ENCODE measurements at regions not wholly inside any gene's neighbourhood (a gene's known extent, or its start where the extent isn't known, plus 50 kb on each side); places are given as distances from the start of the nearest gene placed in this dataset.

DNA sequence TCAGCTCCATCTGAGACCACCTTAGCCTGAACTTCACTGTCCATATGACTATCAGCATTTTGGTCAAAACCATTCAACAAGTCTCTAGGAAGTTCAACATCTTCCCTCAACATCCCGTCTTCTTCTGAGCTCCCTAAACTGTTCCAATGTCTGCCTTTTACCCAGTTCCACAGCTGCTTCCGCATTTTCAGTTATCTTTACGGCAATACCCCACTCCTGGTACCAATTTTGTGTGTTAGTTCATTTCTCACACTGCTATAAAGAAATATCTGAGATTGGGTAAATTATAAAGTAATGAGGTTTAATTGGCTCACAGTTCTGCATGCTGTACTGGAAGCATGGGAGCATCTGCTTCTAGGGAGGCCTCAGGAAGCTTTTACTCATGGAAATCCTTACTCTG is 771.2 kb downstream of the SLITRK6 start:
- no peaks in the 10 kb centered on the region for H3K79me2 ChIP-seq (ENCODE audit: insufficient read depth)
- no peaks in the 10 kb centered on the region for H3K9me3 ChIP-seq (ENCODE audit: low read depth)
- WGBS, 2 experiments (ENCODE audit: low coverage in 1 of 2, low lambda C conversion rate in 2 of 2, missing lambda C conversion rate in 2 of 2): 13 to 19% methylated on average over 3 of the region's 3 CpGs
- in situ Hi-C loops (cut with MboI): no loop called here
- no peak overlapping the region for H2AFZ ChIP-seq
- H3K4me2 ChIP-seq (ENCODE audit: unreplicated experiment): no peak overlapping the region
- DNase-seq: no peak
- no peak overlapping the region for H3K27ac ChIP-seq
- no peaks in the 10 kb centered on the region for H3K9me2 ChIP-seq (ENCODE audit: insufficient read depth)
- H3K9ac ChIP-seq: no peak overlapping the region
- H3K36me3 ChIP-seq (ENCODE audit: low read depth): no peaks in the 10 kb centered on the region
- no peaks in the 10 kb centered on the region for H3F3A ChIP-seq (ENCODE audit: insufficient read depth)
- no peak overlapping the region for H3K4me3 ChIP-seq
- no peak for TF ChIP-seq EZH2phosphoT487 (IDR thresholded peaks at IDR 0.05; ENCODE audit: insufficient read depth, low read depth)
- no peak for TF ChIP-seq EZH2 (IDR thresholded peaks at IDR 0.05; ENCODE audit: insufficient read depth, poor library complexity, severe bottlenecking)
- no peaks in the 10 kb centered on the region for H4K20me1 ChIP-seq (ENCODE audit: insufficient read depth)
- H3K4me1 ChIP-seq (ENCODE audit: insufficient read depth): no peaks in the 10 kb centered on the region
- H3K27me3 ChIP-seq (replicated peaks; ENCODE audit: insufficient read depth): no peaks in the 10 kb centered on the region

- no peak for DNase-seq
Measured at GRCh38 chr13:85019121-85019520, 780.1 kb downstream of the SLITRK6 start.

GRCh38 chr13:85013006-85013405 is 786.2 kb downstream of the SLITRK6 start:
- TF ChIP-seq EZH2 (IDR thresholded peaks at IDR 0.05; ENCODE audit: insufficient read depth, poor library complexity, severe bottlenecking) (no peak), EZH2phosphoT487 (IDR thresholded peaks at IDR 0.05; ENCODE audit: insufficient read depth, low read depth) (no peak)

More at GRCh38 chr13:85019121-85019520, 780.1 kb downstream of the SLITRK6 start:
- Histone ChIP-seq H3K36me3 (ENCODE audit: low read depth) (no peaks in the 10 kb centered on the region), H3K9me3 (ENCODE audit: low read depth) (no peaks in the 10 kb centered on the region), H3K79me2 (ENCODE audit: insufficient read depth) (no peaks in the 10 kb centered on the region), H3F3A (ENCODE audit: insufficient read depth) (no peaks in the 10 kb centered on the region), H4K20me1 (ENCODE audit: insufficient read depth) (no peaks in the 10 kb centered on the region), H3K4me2 (ENCODE audit: unreplicated experiment) (no peak overlapping the region), H3K4me1 (ENCODE audit: insufficient read depth) (no peaks in the 10 kb centered on the region), H3K4me3 (no peak overlapping the region), H3K27me3 (replicated peaks; ENCODE audit: insufficient read depth) (no peaks in the 10 kb centered on the region), H3K9me2 (ENCODE audit: insufficient read depth) (no peaks in the 10 kb centered on the region), H3K9ac (no peak overlapping the region), H3K27ac (no peak overlapping the region), H2AFZ (no peak overlapping the region)
- 10 to 11% methylated on average over 1 of the region's 1 CpG for WGBS, 2 experiments (ENCODE audit: low coverage in 1 of 2, low lambda C conversion rate in 2 of 2, missing lambda C conversion rate in 2 of 2)
- in situ Hi-C loops (cut with MboI): no loop called here
- TF ChIP-seq EZH2phosphoT487 (IDR thresholded peaks at IDR 0.05; ENCODE audit: insufficient read depth, low read depth) (no peak), EZH2 (IDR thresholded peaks at IDR 0.05; ENCODE audit: insufficient read depth, poor library complexity, severe bottlenecking) (no peak)

DNA sequence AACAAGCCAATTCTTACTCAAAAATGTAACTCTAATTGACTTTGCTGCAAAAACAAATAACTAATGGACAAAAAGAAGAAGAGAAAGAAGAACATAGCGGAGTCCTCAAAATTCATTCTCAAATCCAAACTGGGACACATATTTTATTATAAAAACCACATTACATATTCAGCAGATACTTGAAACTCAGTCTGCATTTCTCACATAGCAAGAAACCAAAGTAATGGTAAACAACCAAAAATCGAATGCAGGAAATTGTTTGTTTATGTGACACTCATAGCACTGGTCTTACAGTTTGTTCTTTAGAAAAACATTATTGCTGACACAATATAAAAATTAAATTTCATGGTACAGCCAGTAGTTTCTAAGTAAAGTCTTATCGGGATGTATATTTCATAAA is 789.8 kb downstream of the SLITRK6 start:
- no peak overlapping the region for H3K4me2 ChIP-seq (ENCODE audit: unreplicated experiment)
- H3K36me3 ChIP-seq (ENCODE audit: low read depth): no peaks in the 10 kb centered on the region
- H3K9ac ChIP-seq: no peak overlapping the region
- 15 to 21% methylated on average over 3 of the region's 3 CpGs for WGBS, 2 experiments (ENCODE audit: low coverage in 1 of 2, low lambda C conversion rate in 2 of 2, missing lambda C conversion rate in 2 of 2)
- no peak overlapping the region for H2AFZ ChIP-seq
- in situ Hi-C loops (cut with MboI): no loop called here
- no peaks in the 10 kb centered on the region for H3K9me3 ChIP-seq (ENCODE audit: low read depth)
- no peak for DNase-seq
- TF ChIP-seq EZH2 (IDR thresholded peaks at IDR 0.05; ENCODE audit: insufficient read depth, poor library complexity, severe bottlenecking): no peak
- no peak for TF ChIP-seq EZH2phosphoT487 (IDR thresholded peaks at IDR 0.05; ENCODE audit: insufficient read depth, low read depth)
- no peak overlapping the region for H3K4me3 ChIP-seq
- no peaks in the 10 kb centered on the region for H3K27me3 ChIP-seq (replicated peaks; ENCODE audit: insufficient read depth)
- H3F3A ChIP-seq (ENCODE audit: insufficient read depth): no peaks in the 10 kb centered on the region
- H3K4me1 ChIP-seq (ENCODE audit: insufficient read depth): no peaks in the 10 kb centered on the region
- H3K27ac ChIP-seq: no peak overlapping the region
- H4K20me1 ChIP-seq (ENCODE audit: insufficient read depth): no peaks in the 10 kb centered on the region
- H3K79me2 ChIP-seq (ENCODE audit: insufficient read depth): no peaks in the 10 kb centered on the region
- H3K9me2 ChIP-seq (ENCODE audit: insufficient read depth): no peaks in the 10 kb centered on the region

More at GRCh38 chr13:85013006-85013405, 786.2 kb downstream of the SLITRK6 start:
- no peak overlapping the region for H3K4me2 ChIP-seq (ENCODE audit: unreplicated experiment)
- H3K27ac ChIP-seq: no peak overlapping the region
- H3K9me3 ChIP-seq (ENCODE audit: low read depth): no peaks in the 10 kb centered on the region
- in situ Hi-C loops (cut with MboI): no loop called here
- H2AFZ ChIP-seq: no peak overlapping the region
- H3K27me3 ChIP-seq (replicated peaks; ENCODE audit: insufficient read depth): no peaks in the 10 kb centered on the region
- no peak for DNase-seq
- no peaks in the 10 kb centered on the region for H4K20me1 ChIP-seq (ENCODE audit: insufficient read depth)
- H3K4me1 ChIP-seq (ENCODE audit: insufficient read depth): no peaks in the 10 kb centered on the region
- no peak overlapping the region for H3K9ac ChIP-seq
- no peaks in the 10 kb centered on the region for H3K79me2 ChIP-seq (ENCODE audit: insufficient read depth)
- H3K4me3 ChIP-seq: no peak overlapping the region
- H3F3A ChIP-seq (ENCODE audit: insufficient read depth): no peaks in the 10 kb centered on the region
- H3K9me2 ChIP-seq (ENCODE audit: insufficient read depth): no peaks in the 10 kb centered on the region
- H3K36me3 ChIP-seq (ENCODE audit: low read depth): no peaks in the 10 kb centered on the region

DNA sequence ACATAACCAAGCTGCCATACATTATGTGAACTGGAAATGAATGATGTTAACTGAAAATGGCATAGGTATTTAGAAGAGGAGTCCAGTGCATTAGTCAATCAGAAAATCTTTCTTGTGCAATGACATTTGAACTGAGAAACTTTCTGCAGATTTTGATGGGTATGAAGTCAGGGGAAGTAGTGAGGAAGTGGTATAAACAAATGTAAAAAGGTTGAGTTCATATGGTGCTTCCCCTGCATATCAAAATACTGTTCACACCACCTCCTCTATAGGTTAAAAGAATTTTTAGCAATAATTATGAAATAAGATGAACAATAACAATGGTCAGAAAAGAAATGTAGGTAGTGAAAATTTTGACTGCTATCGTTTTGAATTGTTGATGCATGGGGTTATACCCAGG is 800.0 kb downstream of the SLITRK6 start:
- Histone ChIP-seq H3K27me3 (replicated peaks; ENCODE audit: insufficient read depth) (no peaks in the 10 kb centered on the region), H3K36me3 (ENCODE audit: low read depth) (no peaks in the 10 kb centered on the region), H3K9ac (no peak overlapping the region), H3K27ac (no peak overlapping the region), H3F3A (ENCODE audit: insufficient read depth) (no peaks in the 10 kb centered on the region), H3K4me2 (ENCODE audit: unreplicated experiment) (no peak overlapping the region), H4K20me1 (ENCODE audit: insufficient read depth) (no peaks in the 10 kb centered on the region), H2AFZ (no peak overlapping the region), H3K9me2 (ENCODE audit: insufficient read depth) (no peaks in the 10 kb centered on the region; the same call in 1 of the 2 replicates), H3K4me3 (no peak overlapping the region), H3K9me3 (ENCODE audit: low read depth) (no peaks in the 10 kb centered on the region), H3K79me2 (ENCODE audit: insufficient read depth) (no peaks in the 10 kb centered on the region), H3K4me1 (ENCODE audit: insufficient read depth) (no peaks in the 10 kb centered on the region)
- WGBS, 2 experiments (ENCODE audit: low coverage in 1 of 2, low lambda C conversion rate in 2 of 2, missing lambda C conversion rate in 2 of 2): 20 to 37% methylated on average over 1 of the region's 1 CpG
- TF ChIP-seq EZH2phosphoT487 (IDR thresholded peaks at IDR 0.05; ENCODE audit: insufficient read depth, low read depth): no peak
- no peak for TF ChIP-seq EZH2 (IDR thresholded peaks at IDR 0.05; ENCODE audit: insufficient read depth, poor library complexity, severe bottlenecking)
- in situ Hi-C loops (cut with MboI): no loop called here
- no peak for DNase-seq
